WI38 (cell line): ENCODE measurements at regions not wholly inside any gene's neighbourhood (a gene's known extent, or its start where the extent isn't known, plus 50 kb on each side); places are given as distances from the start of the nearest gene placed in this dataset.

Experiments used
- H3K4me3 ChIP-seq: 2 replicates; pipeline ENCODE4 v1.5.1; 2011; ENCODE audit warnings: low read depth, mild to moderate bottlenecking, control low read depth, low read length
- TF ChIP-seq, protein P1 (sequence below): IDR thresholded peaks from 2 replicates; pipeline ENCODE4 v1.5.1; 2012; ENCODE audit warnings: low read depth, mild to moderate bottlenecking, control low read depth, low read length

DNA sequence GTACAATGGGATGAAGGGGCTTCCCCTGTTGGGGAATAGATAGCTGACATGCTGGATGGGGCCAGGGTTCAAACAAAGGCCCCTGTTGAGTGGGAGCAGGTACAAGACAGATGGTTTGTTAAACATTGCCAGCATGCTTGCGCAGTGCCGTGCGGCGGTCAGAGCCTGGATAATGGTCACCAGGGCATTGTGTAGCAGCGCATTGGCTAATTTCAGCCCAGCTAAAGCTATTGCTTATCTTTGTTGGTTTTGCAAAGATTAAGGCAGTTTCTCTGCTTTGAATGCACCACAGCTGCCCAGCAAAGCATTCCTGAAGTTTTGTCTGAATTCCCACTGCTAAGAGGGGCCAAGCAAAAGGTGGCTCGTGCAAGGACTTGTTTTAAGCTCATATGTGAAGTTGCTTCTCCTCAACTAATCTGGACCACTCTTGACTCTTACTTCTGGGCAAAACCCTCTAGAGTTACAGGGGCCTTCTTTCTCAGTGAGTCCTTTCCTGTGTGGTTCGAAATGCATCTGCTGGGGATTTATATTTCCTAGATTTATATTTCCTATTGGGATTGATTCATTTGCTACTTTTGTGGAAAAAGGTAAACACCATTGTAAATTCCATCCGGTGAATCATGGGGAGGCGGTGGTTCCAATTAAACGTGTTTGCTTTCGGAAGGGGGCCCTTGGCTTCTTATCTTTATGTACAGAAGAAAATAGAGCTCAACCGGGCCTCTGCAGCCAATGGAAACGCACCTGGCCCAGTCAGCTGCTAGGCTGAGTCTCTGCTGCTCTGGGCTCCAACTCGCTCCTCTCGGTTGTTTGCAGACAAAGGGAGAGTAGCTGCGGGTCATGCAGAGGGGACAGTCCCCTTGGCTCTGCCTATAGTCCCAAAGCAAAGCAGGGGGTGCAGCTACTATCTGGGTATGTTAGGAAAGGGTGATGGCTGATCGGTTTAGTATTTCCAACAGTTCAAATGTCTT lies 72.1 kb downstream of the FOXA2 start:
- TF ChIP-seq, protein P1, sequence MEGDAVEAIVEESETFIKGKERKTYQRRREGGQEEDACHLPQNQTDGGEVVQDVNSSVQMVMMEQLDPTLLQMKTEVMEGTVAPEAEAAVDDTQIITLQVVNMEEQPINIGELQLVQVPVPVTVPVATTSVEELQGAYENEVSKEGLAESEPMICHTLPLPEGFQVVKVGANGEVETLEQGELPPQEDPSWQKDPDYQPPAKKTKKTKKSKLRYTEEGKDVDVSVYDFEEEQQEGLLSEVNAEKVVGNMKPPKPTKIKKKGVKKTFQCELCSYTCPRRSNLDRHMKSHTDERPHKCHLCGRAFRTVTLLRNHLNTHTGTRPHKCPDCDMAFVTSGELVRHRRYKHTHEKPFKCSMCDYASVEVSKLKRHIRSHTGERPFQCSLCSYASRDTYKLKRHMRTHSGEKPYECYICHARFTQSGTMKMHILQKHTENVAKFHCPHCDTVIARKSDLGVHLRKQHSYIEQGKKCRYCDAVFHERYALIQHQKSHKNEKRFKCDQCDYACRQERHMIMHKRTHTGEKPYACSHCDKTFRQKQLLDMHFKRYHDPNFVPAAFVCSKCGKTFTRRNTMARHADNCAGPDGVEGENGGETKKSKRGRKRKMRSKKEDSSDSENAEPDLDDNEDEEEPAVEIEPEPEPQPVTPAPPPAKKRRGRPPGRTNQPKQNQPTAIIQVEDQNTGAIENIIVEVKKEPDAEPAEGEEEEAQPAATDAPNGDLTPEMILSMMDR = no peak
- H3K4me3 ChIP-seq = no peak overlapping the region

DNA sequence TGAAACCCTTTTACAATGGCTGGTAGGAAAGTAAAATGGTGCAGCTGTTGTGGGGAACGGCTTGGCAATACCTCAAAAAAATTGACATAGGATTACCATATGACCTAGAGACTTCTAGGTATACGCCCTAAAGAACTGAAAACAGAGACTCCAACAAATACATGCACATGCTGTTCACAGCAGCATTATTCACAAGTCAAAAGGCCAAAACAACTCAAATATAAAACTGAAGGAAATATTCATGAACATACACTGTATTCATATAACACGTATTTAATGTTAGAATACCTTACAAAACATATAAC lies 74.6 kb downstream of the FOXA2 start:
- H3K4me3 ChIP-seq = no peak overlapping the region
- TF ChIP-seq, protein P1 = no peak

DNA sequence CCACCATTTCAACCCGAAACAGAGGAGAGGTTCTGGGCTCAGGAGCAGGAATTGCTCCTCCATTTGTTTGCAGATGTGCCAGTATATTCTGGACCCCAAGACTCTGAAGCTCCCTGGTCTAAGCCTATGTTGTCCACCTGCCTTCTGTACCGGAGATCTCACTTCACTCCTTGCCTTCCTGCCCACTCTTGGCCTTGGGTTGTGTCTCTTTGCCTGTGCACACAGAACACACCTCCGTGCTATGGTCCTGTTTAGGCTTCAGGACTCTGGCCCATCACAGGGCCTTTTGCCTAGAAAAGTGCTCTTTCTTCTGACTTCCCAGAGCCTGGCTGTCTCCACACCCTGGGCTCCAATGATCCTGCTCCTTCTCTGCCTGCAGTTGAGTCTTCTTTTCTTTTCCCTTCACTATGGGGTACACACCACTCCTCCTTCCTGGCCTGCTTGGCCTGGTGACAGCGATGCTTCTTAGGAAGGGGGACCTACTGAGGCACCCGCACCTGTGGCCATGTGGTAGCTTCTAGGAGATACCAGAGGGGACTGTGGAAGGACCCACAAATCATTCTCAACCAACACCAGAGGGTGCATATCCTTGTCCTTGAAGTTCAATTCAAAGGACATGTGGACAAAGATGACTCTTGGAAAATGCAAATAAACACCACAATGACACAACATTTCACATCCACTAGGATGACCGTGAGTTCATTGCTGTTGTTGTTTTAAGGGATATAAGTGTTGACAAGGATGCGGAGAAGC lies 75.1 kb downstream of the FOXA2 start:
- TF ChIP-seq, protein P1 = no peak
- no peak overlapping the region for H3K4me3 ChIP-seq

DNA sequence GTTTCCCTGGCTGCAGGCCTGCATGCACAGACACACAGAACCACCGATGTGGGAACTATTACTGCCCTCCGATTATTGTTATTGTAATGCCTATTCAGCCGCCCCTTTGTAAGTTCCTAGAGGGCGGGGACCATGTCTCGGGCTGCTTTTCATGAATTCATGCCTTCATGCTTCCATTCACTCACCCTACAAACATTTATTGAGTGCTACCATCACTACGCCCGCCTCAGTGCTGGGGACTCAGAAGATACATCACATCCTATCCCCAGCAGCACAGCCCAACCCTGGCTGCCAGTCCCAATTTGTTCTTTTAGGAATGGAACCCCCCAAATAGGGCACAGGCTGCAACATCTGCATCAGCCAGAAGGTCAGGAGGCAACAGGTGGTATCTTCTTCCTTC lies 75.9 kb downstream of the FOXA2 start:
- H3K4me3 ChIP-seq = no peak overlapping the region
- TF ChIP-seq, protein P1 = no peak

DNA sequence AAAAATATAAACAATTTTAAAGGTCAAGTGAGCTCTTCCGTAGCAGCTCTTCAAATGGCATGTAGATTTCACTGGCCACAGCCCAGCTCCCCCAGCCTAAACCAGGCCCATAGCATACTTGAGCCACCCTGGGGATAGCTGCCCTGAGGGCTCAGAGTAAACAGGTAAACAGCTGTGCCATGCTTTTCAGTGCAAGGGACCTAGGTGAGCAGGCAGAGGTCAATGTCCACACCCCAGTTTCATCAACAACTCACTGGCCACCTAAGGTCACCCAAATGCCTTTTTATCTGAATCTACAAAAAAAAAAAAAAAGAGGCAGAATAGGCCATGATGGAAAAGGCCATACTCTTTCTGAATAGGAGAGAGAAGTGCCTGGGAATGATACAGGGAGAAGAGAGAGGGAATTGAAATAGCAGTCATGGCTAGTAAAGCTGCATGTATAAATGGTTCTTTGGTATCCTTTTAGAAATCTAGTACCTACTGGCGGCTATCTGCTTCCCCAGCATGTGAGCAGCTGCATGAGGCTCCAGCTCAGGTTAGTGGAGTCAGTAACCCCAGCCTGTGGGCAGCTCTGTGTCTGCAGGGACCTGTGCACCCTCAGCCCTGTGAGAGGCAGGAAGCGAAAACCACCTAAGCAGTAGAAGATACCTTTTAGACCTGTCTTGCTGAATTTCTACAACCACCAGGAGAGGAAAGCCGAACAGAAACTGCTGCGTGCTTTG lies 77.0 kb downstream of the FOXA2 start:
- TF ChIP-seq, protein P1 = no peak
- no peak overlapping the region for H3K4me3 ChIP-seq

DNA sequence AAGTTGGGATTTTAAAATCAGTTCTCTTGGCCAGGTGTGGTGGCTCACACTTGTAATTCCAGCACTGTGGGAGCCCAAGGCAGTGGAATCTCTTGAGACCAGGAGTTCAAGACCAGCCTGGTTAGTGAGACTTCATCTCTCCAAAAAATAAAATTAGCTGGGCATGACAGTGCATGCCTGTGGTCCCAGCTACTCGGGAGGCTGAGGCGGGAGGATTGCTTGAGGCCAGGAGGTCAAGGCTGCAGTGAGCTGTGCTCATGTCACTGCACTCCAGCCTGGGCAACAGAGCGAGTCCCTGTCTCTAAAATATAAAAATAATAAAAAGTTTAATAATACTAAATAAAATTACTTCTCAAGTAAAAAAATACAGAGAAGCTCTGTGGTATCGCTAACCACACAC lies 77.5 kb downstream of the FOXA2 start:
- TF ChIP-seq, protein P1 = no peak
- H3K4me3 ChIP-seq = no peak overlapping the region
